Esophagus muscularis mucosa (tissue), 4 donors: ENCODE measurements at regions not wholly inside any gene's neighbourhood (a gene's known extent, or its start where the extent isn't known, plus 50 kb on each side); places are given as distances from the start of the nearest gene placed in this dataset.

Experiments used
- DNase-seq: peaks from one replicate; pipeline ENCODE4 v3.0.0-alpha.2; 2017; ENCODE audit errors: extremely low spot score
- H3K27ac ChIP-seq, 4 donors: fragments of 200-600 bp; sonication (generic); replicated peaks in 1 of 4; 1 replicate in 3 of 4; 2 replicates in 1 of 4; pipeline ENCODE4 v1.5.1; 2016 to 2019; ENCODE audit warnings: mild to moderate bottlenecking in 1 of 4
- H3K27me3 ChIP-seq, 4 donors: fragments of 200-600 bp; sonication (generic); one replicate each; pipeline versions ENCODE4 v1.5.1 to v1.6.0; 2016 to 2019
- H3K36me3 ChIP-seq, 4 donors: fragments of 200-600 bp; sonication (generic); one replicate each; pipeline ENCODE4 v1.5.1; 2016 to 2019
- H3K4me1 ChIP-seq, 4 donors: fragments of 200-600 bp; sonication (generic); one replicate each; pipeline ENCODE4 v1.5.1; 2016 to 2019
- H3K4me3 ChIP-seq, 4 donors: fragments of 200-600 bp; sonication (generic); 1 replicate in 2 of 4; 2 replicates in 2 of 4; pipeline ENCODE4 v1.5.1; 2016 to 2019; ENCODE audit warnings: mild to moderate bottlenecking in 4 of 4, moderate library complexity in 1 of 4
- H3K9me3 ChIP-seq, 4 donors: fragments of 200-600 bp; sonication (generic); 1 replicate in 3 of 4; 2 replicates in 1 of 4; pipeline ENCODE4 v1.5.1; 2016 to 2019
- CTCF ChIP-seq, 3 experiments: fragments of 200-600 bp in 2 of 3; fragments of 450-650 bp in 1 of 3; sonication (generic) in 2 of 3; IDR thresholded peaks; one replicate each; pipeline ENCODE4 v1.5.1; 2017 to 2019; ENCODE audit warnings: antibody characterized with exemption in 3 of 3, mild to moderate bottlenecking in 2 of 3, moderate library complexity in 1 of 3
- EP300 ChIP-seq: sonication (generic); formaldehyde crosslinking; IDR thresholded peaks from one replicate; pipeline ENCODE4 v1.6.1; 2017; ENCODE audit warnings: antibody characterized with exemption
- POLR2A ChIP-seq: fragments of 450-650 bp; IDR thresholded peaks from one replicate; pipeline ENCODE4 v1.6.1; 2017; ENCODE audit warnings: antibody characterized with exemption, moderate library complexity, mild to moderate bottlenecking, low read depth
- POLR2AphosphoS5 ChIP-seq, 2 donors: sonication (generic); formaldehyde crosslinking; IDR thresholded peaks; one replicate each; pipeline ENCODE4 v1.6.1; 2017; ENCODE audit warnings: antibody characterized with exemption in 2 of 2
- WGBS: methylation state at CpG from one replicate; pipeline ENCODE4 v1.1.5; 2018; 5-methylcytosine and 5-hydroxymethylcytosine counted together
- intact Hi-C: fragments of 100-400 bp; cut with DNase I; formaldehyde crosslinking; loops from one replicate; pipeline ENCODE4 v1.15.1; 2023

- intact Hi-C loops = no loop called here
- TF ChIP-seq POLR2AphosphoS5 (IDR thresholded peaks at IDR 0.05) = no peak
- no peak for TF ChIP-seq EP300
- TF ChIP-seq POLR2A = no peak
- TF ChIP-seq CTCF (IDR thresholded peaks at IDR 0.05) = no peak
- Histone ChIP-seq H3K27ac (no peak overlapping the region), H3K4me3 (no peak overlapping the region), H3K27me3 (no peaks in the 10 kb centered on the region), H3K4me1 (no peaks in the 10 kb centered on the region), H3K9me3 (no peaks in the 10 kb centered on the region), H3K36me3 (no peaks in the 10 kb centered on the region)
- WGBS = 64% methylated on average over 4 of the region's 4 CpGs
- DNase-seq = no peak
These were observed 387.4 kb upstream of the ASIC2 start for GRCh38 chr17:33680472-33680871.

- H3K4me1 ChIP-seq = no peaks in the 10 kb centered on the region
- H3K36me3 ChIP-seq = no peaks in the 10 kb centered on the region
- H3K9me3 ChIP-seq = no peaks in the 10 kb centered on the region
- intact Hi-C loops = no loop called here
- no peak overlapping the region for H3K27ac ChIP-seq
- peaks cover 0 to 3% (median 0%) of the 10 kb centered on the region in 4 donors for H3K27me3 ChIP-seq
- TF ChIP-seq POLR2A = no peak
- no peak for TF ChIP-seq POLR2AphosphoS5 (IDR thresholded peaks at IDR 0.05)
- no peak for TF ChIP-seq CTCF (IDR thresholded peaks at IDR 0.05)
- TF ChIP-seq EP300 = no peak
- H3K4me3 ChIP-seq = no peak overlapping the region
- DNase-seq = no peak
These were observed 389.5 kb upstream of the ASIC2 start for GRCh38 chr17:33682599-33682998.

GRCh38 chr17:33684735-33685134 lies 391.6 kb upstream of the ASIC2 start:
- Histone ChIP-seq H3K9me3 (peaks cover 0 to 3% (median 2%) of the 10 kb centered on the region in 4 donors), H3K4me1 (no peaks in the 10 kb centered on the region), H3K27me3 (peaks cover 0 to 6% (median 0%) of the 10 kb centered on the region in 4 donors), H3K36me3 (no peaks in the 10 kb centered on the region), H3K27ac (no peak overlapping the region), H3K4me3 (no peak overlapping the region)
- TF ChIP-seq CTCF (IDR thresholded peaks at IDR 0.05) (no peak), EP300 (no peak), POLR2AphosphoS5 (IDR thresholded peaks at IDR 0.05) (no peak), POLR2A (no peak)
- 69% methylated on average over 6 of the region's 6 CpGs for WGBS
- DNase-seq = no peak
- intact Hi-C loops = no loop called here

GRCh38 chr17:33686171-33686570 lies 393.1 kb upstream of the ASIC2 start:
- H3K36me3 ChIP-seq = no peaks in the 10 kb centered on the region
- H3K9me3 ChIP-seq = peaks cover 0 to 5% (median 2%) of the 10 kb centered on the region in 4 donors
- H3K27me3 ChIP-seq = peaks cover 0 to 7% (median 0%) of the 10 kb centered on the region in 4 donors
- intact Hi-C loops = no loop called here
- 79% methylated on average over 4 of the region's 4 CpGs for WGBS
- DNase-seq = no peak
- H3K27ac ChIP-seq = no peak overlapping the region
- no peak overlapping the region for H3K4me3 ChIP-seq
- H3K4me1 ChIP-seq = no peaks in the 10 kb centered on the region
- TF ChIP-seq POLR2A (no peak), POLR2AphosphoS5 (IDR thresholded peaks at IDR 0.05) (no peak), CTCF (IDR thresholded peaks at IDR 0.05) (peak in 1 of 3 experiments; percentile 16), EP300 (no peak)

GRCh38 chr17:33687831-33688230 lies 394.7 kb upstream of the ASIC2 start:
- H3K4me1 ChIP-seq = no peaks in the 10 kb centered on the region
- no peak for DNase-seq
- no peaks in the 10 kb centered on the region for H3K36me3 ChIP-seq
- intact Hi-C loops = no loop called here
- WGBS = 75% methylated on average over 3 of the region's 3 CpGs
- H3K4me3 ChIP-seq = no peak overlapping the region
- TF ChIP-seq EP300 (no peak), POLR2A (no peak), POLR2AphosphoS5 (IDR thresholded peaks at IDR 0.05) (no peak), CTCF (IDR thresholded peaks at IDR 0.05) (no peak)
- H3K9me3 ChIP-seq = peaks cover 0 to 5% (median 2%) of the 10 kb centered on the region in 4 donors
- peaks cover 0 to 7% (median 0%) of the 10 kb centered on the region in 4 donors for H3K27me3 ChIP-seq
- H3K27ac ChIP-seq = no peak overlapping the region
